Testis (tissue), 2 donors: ENCODE measurements at regions not wholly inside any gene's neighbourhood (a gene's known extent, or its start where the extent isn't known, plus 50 kb on each side); places are given as distances from the start of the nearest gene placed in this dataset.
"Not testable (repeated sequence)": the region's sequence is repeated elsewhere in the genome, so short reads cannot be mapped to it uniquely, and the experiment has no call there.

Source experiments
- DNase-seq: peaks from one replicate; pipeline ENCODE4 v3.0.0-alpha.2; 2019
- H3K27ac ChIP-seq, 2 donors: fragments of 200-600 bp; sonication (generic); one replicate each; pipeline ENCODE4 v1.5.1; 2019
- H3K27me3 ChIP-seq: fragments of 200-600 bp; sonication (generic); one replicate; pipeline ENCODE4 v1.5.1; 2019
- H3K36me3 ChIP-seq: fragments of 200-600 bp; sonication (generic); one replicate; pipeline ENCODE4 v1.5.1; 2017; ENCODE audit warnings: low read depth; ENCODE audit errors: missing control alignments
- H3K4me1 ChIP-seq: fragments of 200-600 bp; sonication (generic); one replicate; pipeline ENCODE4 v1.5.1; 2019
- H3K4me3 ChIP-seq, 2 donors: fragments of 200-600 bp; sonication (generic); one replicate each; pipeline ENCODE4 v1.5.1; 2017 to 2019
- H3K9me3 ChIP-seq: fragments of 200-600 bp; sonication (generic); one replicate; pipeline ENCODE4 v1.5.1; 2017
- POLR2A ChIP-seq: fragments of 450-650 bp; IDR thresholded peaks from one replicate; pipeline ENCODE4 v1.6.1; 2017; ENCODE audit warnings: antibody characterized with exemption, mild to moderate bottlenecking, moderate library complexity
- WGBS, 2 donors: methylation state at CpG; one replicate each; pipeline ENCODE4 v1.1.5; 2018; 5-methylcytosine and 5-hydroxymethylcytosine counted together
- intact Hi-C: fragments of 100-400 bp; cut with DNase I; formaldehyde crosslinking; loops from one replicate; pipeline ENCODE4 v1.15.1; 2023; ENCODE audit warnings: low total_unique reads
- TF ChIP-seq, protein P1 (sequence below), 3 experiments: fragments of 450-650 bp in 2 of 3; fragments of 200-600 bp in 1 of 3; sonication (generic) in 1 of 3; IDR thresholded peaks; one replicate each; pipeline ENCODE4 v1.5.1; 2016 to 2019; ENCODE audit warnings: antibody characterized with exemption in 3 of 3, mild to moderate bottlenecking in 2 of 3, moderate library complexity in 1 of 3

DNA sequence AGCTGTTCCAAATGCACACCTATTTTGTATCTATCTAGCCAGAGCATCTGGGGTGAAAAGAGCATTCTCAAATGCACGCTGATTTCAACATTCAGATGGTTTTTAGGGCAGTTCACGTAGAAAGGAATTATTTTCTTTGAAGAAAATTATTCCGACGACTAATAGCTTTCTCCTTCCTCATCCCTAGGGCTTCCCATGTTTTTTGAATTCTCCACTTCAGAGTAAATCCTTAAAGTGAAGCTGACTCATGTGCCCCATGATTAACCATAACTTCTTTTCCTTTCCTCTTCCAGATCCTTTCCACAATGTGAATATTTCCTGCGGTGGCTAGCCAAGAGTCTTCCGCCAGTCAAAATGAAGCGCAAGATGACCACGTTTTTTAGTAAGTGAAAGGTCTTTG, 86.7 kb upstream of the PDHA1 start:
- Histone ChIP-seq H3K9me3 (no peaks in the 10 kb centered on the region), H3K4me1 (no peaks in the 10 kb centered on the region), H3K36me3 (no peaks in the 10 kb centered on the region), H3K27me3 (no peaks in the 10 kb centered on the region), H3K4me3 (no peak overlapping the region), H3K27ac (no peak overlapping the region)
- intact Hi-C loops = no loop called here
- TF ChIP-seq, protein P1, sequence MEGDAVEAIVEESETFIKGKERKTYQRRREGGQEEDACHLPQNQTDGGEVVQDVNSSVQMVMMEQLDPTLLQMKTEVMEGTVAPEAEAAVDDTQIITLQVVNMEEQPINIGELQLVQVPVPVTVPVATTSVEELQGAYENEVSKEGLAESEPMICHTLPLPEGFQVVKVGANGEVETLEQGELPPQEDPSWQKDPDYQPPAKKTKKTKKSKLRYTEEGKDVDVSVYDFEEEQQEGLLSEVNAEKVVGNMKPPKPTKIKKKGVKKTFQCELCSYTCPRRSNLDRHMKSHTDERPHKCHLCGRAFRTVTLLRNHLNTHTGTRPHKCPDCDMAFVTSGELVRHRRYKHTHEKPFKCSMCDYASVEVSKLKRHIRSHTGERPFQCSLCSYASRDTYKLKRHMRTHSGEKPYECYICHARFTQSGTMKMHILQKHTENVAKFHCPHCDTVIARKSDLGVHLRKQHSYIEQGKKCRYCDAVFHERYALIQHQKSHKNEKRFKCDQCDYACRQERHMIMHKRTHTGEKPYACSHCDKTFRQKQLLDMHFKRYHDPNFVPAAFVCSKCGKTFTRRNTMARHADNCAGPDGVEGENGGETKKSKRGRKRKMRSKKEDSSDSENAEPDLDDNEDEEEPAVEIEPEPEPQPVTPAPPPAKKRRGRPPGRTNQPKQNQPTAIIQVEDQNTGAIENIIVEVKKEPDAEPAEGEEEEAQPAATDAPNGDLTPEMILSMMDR (IDR thresholded peaks at IDR 0.05) = no peak
- no peak for TF ChIP-seq POLR2A
- WGBS, 2 donors = 83 to 89% methylated on average over 8 of the region's 8 CpGs
- no peak for DNase-seq

DNA sequence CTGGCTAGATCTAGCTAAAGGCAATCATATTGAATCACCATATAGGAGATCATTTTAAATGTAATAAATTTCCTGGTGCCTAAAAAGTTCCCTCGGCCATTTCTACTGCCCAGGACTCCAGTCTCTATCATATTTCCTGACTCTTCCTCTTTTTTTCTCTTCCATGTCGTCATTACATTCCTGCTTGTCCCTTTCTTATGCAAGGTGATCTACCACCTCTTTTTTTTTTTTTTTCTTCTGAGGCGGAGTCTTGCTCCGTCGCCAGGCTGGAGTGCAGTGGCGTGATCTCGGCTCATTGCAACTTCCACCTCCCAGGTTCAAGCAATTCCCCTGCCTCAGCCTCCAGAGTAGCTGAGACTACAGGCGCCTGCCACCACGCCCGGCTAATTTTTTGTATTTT, 82.7 kb upstream of the PDHA1 start:
- H3K36me3 ChIP-seq, DNase-seq, H3K4me1 ChIP-seq, H3K4me3 ChIP-seq, intact Hi-C loops, H3K27ac ChIP-seq, H3K9me3 ChIP-seq, H3K27me3 ChIP-seq: not testable (repeated sequence)
- 53 to 54% methylated on average over 6 to 7 of the region's 10 CpGs for WGBS, 2 donors

DNA sequence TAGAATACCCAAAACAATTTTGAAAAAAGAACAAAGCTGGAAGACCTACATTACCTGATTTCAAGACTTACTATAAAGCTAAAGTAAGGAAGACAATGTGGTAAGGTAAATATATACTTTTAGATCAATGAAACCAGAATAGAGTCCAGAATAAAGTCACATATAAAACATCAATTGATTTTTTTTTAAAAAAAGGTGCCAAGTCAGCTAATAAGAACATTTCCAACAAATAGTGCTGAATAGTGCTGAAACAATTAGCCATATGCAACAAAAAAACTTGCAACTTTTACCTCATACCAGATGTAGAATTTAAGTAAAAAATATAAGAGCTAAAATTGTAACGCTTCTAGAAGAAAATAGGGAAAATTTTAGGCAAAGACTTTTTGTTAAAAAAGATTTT, 73.0 kb upstream of the PDHA1 start:
- no peak for DNase-seq
- WGBS, 2 donors = 95% methylated on average over 1 of the region's 1 CpG

DNA sequence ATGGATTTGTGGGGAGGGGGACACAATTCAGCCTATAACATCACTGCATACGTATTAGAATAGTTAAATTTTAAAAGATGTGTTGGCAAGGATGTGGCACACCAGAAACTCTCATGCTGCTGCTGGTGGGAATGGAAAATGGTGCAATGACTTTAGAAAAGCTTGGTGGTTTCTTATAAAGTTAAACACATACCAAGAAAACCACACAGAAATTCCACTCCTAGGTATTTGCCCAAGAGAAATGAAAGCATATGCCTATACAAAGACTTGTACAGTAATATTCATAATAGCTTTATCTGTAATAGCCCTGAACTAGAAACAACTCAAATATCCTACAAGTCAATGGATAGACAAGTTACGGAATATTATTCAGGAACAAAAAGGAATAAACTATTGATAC, 71.3 kb upstream of the PDHA1 start:
- 93 to 97% methylated on average over 2 of the region's 2 CpGs for WGBS, 2 donors
- no peak for TF ChIP-seq POLR2A
- TF ChIP-seq, protein P1 (IDR thresholded peaks at IDR 0.05) = no peak
- H3K4me3 ChIP-seq = no peak overlapping the region
- no peak for DNase-seq
- H3K27me3 ChIP-seq = no peaks in the 10 kb centered on the region
- intact Hi-C loops = no loop called here
- no peaks in the 10 kb centered on the region for H3K9me3 ChIP-seq
- H3K27ac ChIP-seq = no peak overlapping the region
- no peaks in the 10 kb centered on the region for H3K4me1 ChIP-seq
- no peaks in the 10 kb centered on the region for H3K36me3 ChIP-seq

More for the DNA sequence above, 73.0 kb upstream of the PDHA1 start:
- H3K4me1 ChIP-seq = no peaks in the 10 kb centered on the region
- no peaks in the 10 kb centered on the region for H3K36me3 ChIP-seq
- intact Hi-C loops = no loop called here
- H3K9me3 ChIP-seq = no peaks in the 10 kb centered on the region
- H3K27ac ChIP-seq = no peak overlapping the region
- no peaks in the 10 kb centered on the region for H3K27me3 ChIP-seq
- no peak overlapping the region for H3K4me3 ChIP-seq
- TF ChIP-seq POLR2A = no peak
- TF ChIP-seq, protein P1 (IDR thresholded peaks at IDR 0.05) = no peak

DNA sequence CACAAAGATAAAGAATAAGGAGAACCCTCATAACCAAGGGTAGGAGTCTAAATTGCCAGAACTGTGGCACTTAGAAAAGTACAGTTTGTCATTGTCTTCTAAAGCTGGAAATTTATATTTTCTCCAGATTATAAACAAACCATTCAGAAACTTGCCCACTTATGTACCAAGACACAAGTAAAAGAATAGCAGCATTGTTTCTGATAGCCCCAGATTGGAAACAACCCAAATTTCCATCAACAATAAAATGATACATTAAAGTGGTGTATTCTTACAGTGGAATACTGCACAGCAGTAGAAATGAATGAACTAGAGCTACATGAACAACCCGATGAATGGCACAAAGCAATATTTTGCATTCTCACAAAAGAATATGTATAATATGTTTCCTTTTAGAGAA, 63.1 kb upstream of the PDHA1 start:
- Histone ChIP-seq H3K36me3 (no peaks in the 10 kb centered on the region), H3K9me3 (no peaks in the 10 kb centered on the region), H3K27ac (no peak overlapping the region), H3K4me1 (no peaks in the 10 kb centered on the region), H3K4me3 (no peak overlapping the region), H3K27me3 (no peaks in the 10 kb centered on the region)
- 66 to 69% methylated on average over 1 of the region's 1 CpG for WGBS, 2 donors
- TF ChIP-seq POLR2A = no peak
- TF ChIP-seq, protein P1 (IDR thresholded peaks at IDR 0.05) = no peak
- intact Hi-C loops = no loop called here
- no peak for DNase-seq
